NCI-H2029 treated with DMSO at 0.1 percent for 48 hours (cell line): ENCODE measurements at regions not wholly inside any gene's neighbourhood (a gene's known extent, or its start where the extent isn't known, plus 50 kb on each side); places are given as distances from the start of the nearest gene placed in this dataset.
"Not testable (repeated sequence)": the region's sequence is repeated elsewhere in the genome, so short reads cannot be mapped to it uniquely, and the experiment has no call there.

ENCODE experiments used
- DNase-seq: peaks from one replicate; lab custom pipeline; 2025; lab: John Stamatoyannopoulos, UW

DNA sequence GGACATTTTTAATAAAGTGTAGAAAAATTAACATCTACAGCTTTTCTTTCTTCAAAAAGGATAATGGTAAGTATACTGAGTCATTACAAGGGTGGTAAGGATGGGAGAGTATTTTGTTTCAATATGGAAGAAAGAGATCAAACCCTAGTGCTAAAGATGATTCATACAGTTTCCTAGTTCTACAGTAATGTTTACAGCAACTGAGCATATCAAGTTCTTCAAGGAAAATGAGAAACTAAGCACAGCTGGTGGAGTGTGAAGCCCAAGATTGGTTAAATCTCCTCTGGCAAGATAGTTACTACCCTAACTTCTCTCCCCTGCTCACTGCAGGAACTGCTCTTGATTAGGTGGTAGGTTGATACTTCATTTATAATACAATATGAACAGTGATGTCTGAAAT is 467.5 kb downstream of the XIRP2 start:
- DNase-seq: no peak

DNA sequence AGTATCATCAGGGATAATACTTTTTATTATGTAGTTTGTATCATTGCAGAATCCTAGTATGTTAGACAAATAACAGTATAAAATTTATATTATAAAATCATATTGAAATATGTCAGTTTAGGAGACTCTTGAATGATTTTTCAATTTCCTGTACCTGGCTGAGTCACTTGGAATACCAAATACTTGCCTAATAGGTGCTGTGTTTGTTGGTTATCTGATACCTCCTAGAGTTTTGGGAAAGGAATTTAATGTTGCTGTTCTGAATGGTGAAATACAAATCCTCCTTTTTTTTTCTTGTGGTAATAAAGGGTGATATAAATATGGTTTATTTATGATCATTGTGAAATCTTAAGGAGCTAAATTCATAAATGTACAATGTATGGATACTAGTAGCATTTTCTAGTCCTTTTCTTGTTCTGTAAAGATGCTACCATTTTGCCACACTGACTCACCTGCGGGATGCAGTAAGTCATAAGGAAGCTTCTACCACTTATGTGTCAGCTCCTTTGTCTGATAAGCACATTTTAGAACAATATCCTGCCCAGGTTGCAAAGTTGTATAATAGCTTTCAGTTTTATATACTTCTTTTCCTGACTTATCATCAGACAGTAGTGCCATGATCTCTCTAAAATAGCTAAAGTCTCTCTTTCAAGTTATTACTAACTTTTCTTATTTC is 465.5 kb downstream of the XIRP2 start:
- DNase-seq: no peak

DNA sequence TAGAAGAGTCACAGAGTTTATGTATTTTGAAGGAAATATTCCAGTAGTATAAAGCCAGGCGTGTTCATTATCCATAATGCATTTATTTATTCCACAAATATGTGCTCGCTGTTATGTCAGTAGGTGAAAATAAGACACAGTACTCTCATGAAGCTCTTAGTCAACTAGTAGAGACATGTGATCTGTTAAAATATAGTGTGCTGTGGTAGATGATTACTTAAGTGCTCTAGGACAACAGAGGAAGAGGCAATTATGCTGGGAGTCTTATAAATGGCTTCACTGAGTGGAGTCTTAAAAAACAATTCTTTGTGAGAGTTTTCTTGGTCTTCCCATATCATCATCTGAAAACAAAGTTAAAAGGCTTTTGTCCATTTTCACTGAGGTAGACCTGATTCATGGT is 457.3 kb downstream of the XIRP2 start:
- peak; percentile 1 for DNase-seq

DNA sequence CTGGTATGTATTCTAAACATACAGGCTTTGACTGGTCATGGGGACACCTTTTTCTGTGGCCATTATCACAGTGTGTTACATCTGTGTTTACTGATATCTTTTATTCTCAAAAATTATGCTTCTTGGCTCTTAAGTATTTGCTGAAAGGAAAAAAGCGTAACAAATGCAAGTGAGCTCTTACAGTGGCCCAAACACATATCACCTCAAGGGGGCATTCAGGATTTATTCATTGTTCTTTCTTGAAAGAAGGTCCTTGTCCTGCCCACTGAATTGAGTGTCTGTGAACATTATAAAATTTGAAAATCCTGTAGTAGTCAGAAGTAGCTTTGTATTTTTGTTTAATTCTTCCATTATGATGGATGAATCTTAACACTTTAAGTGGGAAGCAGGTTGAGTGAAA is 454.5 kb downstream of the XIRP2 start:
- no peak for DNase-seq

DNA sequence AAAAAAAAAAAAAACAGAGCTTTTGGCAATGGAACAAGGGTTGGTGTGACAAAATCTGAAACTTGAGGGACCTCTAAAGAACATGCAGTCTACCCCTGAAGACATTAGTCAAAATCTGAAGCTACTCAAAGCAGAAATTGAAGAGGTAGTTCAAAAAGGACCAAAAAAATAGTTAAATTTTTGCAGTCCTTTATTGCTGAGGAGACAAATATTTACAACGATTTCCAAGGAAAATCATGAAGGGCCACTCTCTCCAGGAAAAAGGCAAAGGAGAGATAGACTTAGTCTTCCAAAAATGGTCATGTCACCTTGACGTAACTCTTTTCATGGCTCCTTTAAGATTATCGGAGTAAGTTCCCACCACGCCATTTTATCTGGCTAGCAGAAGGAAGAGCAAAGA is 452.0 kb downstream of the XIRP2 start:
- DNase-seq: no peak

DNA sequence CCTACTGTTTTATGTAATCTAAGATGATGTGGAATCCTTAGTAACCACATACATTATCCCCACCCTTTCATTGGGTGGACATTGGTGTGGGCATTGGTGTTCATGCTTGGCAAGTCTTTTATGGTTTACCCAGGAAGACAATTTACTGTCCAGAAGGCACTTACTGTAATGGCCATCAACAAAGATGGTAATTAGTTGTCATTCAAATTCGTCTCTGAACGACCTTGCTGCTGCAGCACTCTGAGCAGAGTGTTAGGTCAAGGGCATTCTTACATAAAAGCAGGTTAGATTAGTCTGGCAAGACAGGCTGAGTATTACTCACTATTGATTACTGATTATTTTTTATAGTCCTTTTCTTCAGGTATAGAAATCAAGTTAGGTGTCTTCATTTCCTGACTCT is 447.9 kb downstream of the XIRP2 start:
- no peak for DNase-seq

DNA sequence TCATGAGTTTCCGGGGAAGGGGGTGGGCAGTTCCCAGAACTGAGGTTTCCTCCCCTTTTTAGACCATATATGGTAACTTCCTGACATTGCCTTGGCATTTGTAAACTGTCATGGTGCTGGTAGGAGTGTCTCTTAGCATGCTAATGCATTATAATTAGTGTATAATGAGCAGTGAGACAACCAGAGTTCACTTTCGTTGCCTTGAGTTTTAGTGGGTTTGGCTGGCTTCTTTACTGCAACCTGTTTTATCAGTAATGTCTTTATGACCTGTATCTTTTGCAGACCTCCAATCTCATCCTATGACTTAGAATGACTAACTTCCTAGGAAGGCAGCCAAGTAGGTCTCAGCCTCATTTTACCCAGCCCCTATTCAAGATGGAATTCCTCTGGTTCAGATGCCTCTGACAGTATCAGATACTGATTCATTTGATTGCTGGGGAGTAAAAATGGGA is 447.3 kb downstream of the XIRP2 start:
- no peak for DNase-seq

DNA sequence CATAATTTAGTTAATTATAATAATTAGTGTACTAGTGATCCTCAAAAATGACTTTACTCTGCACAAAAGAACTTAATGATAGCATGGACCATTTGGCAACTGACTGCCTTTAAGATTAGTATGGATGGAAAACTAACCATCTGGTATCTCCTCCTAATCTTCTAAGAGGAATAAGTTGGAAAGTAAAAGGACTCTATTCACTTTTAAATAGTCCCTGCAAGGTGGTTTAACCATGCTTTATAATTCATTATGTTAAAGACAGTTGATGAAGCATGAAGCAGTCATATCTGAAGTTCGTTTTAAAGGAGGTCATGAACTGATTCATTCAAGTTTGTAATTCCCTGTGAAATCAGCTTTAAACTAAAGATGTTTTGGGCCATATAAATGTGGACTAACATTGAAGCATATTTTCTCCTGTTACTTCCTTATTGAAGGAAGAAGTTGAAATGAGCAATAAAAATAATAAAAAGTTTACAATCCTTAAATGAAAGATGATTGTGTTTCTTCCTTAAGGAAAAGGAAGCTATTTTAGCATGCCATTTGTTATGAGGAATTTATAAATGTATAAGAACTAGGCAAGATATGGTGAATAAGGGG is 446.0 kb downstream of the XIRP2 start:
- DNase-seq: no peak

DNA sequence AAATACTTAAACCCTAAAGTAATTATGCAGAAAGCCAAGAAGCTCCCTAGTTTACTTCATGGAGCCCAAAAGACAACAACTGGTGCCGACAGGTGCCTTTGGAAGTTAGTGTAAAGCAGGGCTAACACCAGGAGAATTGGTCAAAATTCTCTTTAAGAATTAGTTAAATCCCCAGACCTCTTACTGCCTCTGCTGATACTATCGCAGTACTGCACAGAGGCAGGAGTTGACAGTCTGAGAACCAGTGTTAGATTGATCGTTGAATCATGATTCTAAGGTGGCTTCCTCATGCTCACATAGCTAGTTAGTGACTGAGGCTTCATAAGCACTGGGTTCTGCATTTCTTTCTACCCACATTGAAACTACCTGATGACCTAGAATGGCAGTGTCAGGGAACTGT is 445.0 kb downstream of the XIRP2 start:
- no peak for DNase-seq

DNA sequence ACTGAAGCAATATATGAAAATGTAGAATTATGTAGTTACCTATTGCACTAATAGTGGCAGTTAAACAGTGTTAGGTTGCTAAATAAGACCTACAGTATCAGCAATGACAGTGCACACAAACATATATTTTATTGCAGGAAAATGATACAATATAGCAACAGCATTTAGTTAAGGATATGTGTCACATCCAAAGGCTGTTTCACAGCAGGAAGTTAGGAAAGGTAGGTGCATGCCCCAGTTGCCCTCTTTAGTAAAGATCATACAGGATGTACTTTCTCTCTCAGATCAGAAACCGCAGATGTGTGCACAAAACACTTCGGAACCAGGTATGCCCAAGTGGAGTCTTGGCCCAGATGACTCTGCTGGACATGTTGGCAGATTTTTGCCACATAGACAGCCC is 444.1 kb downstream of the XIRP2 start:
- DNase-seq: no peak

DNA sequence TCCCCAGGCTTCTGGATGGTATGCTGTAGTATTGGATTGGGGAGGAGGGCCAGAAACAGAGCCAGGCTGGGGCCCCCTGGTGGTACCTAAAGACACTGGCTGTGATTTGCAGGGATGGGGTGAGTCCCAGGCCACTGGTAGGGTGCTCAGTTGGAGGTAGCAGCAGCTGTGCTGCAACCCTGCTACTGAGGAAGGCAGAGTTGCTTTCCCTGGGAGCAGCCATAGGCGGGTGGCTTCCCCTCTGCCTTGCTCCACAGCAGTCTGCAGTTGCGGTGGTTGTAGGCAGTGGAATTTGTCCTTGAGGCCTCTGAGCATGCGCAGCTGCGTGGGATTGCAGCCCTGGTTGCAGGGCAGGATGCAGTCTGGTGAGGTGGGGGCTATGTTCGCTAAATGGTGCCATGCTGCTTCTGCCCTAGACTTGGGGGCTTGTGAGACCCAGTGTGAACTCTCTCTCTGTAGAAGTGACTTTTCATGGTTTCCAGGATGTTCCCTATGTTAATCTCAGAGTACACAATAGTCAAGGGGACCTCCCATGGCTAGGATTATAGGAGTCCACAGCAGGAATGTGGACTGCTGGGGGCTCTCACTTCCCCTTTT is 443.5 kb downstream of the XIRP2 start:
- DNase-seq: no peak

DNA sequence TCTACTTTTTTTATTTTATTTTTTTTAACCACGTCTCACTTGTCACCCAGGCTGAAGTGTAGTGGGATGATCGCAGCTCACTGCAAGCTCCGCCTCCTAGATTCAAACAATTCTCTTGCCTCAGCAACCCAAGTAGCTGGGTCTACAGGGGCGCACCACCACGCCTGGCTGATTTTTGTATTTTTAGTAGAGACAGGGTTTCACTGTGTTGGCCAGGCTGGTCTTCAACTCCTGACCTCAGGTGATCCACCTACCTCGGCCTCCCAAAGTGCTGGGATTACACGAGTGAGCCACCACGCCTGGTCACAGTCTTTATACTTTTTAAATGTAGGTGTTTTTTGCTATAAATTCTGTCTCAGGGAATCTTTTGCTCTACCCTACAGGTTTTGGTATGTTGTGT is 440.5 kb downstream of the XIRP2 start:
- not testable (repeated sequence) for DNase-seq

DNA sequence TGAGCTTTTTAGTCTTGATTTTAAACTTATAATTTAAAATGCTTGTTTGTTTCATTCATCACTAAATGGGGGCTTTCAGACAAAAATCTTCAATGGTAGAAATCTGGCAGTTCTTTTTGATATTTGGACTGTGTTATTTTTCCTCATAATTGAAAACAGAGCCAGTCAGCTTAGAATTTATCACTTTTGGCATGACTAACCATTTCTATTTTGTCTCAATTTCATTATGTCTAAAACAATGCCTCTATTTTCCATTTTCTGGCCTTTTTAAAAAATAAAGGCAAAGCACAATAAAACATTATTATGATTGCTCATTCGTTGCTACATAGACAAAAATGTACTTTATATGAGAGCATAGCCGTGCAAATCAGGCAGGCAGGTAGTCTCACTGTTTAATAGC is 434.5 kb downstream of the XIRP2 start:
- DNase-seq: no peak

DNA sequence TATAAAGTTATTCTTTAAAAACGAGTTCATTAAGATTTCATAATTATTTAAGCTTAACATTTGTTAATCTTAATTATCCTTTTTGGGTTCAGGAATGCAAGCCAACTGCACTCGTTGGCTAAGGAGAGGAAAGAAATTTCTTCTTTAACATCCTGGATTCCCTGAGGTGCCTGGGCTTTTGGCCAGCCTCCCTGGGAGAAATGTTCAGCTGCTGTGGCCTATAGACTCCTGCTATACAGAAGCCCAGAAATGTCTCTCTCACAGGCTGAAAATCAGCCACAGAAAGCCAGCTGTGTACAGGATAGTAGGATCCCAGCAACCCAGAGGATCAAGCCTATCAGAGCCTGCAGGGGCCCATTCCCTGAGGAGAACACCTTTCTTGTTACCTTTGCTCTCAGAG is 430.3 kb downstream of the XIRP2 start:
- no peak for DNase-seq

DNA sequence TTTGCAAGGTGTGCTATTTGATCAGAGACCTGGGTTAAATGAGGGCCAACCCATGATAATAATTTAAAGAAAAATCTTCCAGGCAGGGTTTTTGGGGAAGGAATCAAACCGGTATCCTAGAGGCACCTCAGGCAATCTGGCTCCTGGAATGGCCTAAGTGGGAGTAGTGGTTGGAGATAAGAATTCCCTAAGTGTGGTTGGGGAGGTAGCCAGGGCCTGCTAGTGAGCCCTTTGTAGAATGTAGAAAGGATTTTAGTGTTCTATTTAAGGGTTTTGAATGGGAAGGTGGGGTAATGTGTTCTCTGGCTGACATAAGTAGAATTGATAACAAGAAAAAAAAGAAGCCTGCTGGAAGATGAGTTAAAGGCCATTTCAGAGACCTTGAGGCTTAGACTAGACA is 422.2 kb downstream of the XIRP2 start:
- DNase-seq: no peak
